ENCODE measurements at regions not wholly inside any gene's neighbourhood (a gene's known extent, or its start where the extent isn't known, plus 50 kb on each side); places are given as distances from the start of the nearest gene placed in this dataset.
"Not testable (repeated sequence)": the region's sequence is repeated elsewhere in the genome, so short reads cannot be mapped to it uniquely, and the experiment has no call there.

GRCh38 chr2:128611421-128612320, 293.0 kb upstream of the HS6ST1 start:
- Histone ChIP-seq H3K36me3 (no peaks in the 10 kb centered on the region), H3K4me1 (peaks cover 0 to 15% (median 2%) of the 10 kb centered on the region in 4 donors), H3K4me3 (no peak overlapping the region), H3K27me3 (no peaks in the 10 kb centered on the region), H3K27ac (no peak overlapping the region), H3K9me3 (no peaks in the 10 kb centered on the region)
- TF ChIP-seq, protein P1, sequence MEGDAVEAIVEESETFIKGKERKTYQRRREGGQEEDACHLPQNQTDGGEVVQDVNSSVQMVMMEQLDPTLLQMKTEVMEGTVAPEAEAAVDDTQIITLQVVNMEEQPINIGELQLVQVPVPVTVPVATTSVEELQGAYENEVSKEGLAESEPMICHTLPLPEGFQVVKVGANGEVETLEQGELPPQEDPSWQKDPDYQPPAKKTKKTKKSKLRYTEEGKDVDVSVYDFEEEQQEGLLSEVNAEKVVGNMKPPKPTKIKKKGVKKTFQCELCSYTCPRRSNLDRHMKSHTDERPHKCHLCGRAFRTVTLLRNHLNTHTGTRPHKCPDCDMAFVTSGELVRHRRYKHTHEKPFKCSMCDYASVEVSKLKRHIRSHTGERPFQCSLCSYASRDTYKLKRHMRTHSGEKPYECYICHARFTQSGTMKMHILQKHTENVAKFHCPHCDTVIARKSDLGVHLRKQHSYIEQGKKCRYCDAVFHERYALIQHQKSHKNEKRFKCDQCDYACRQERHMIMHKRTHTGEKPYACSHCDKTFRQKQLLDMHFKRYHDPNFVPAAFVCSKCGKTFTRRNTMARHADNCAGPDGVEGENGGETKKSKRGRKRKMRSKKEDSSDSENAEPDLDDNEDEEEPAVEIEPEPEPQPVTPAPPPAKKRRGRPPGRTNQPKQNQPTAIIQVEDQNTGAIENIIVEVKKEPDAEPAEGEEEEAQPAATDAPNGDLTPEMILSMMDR (IDR thresholded peaks at IDR 0.05), result no peak
- 72 to 81% methylated on average over 8 of the region's 8 CpGs for WGBS, 2 donors
- no peak for DNase-seq (ENCODE audit: low spot score in 2 of 2)

- Histone ChIP-seq H3K4me1 (peaks cover 0 to 10% (median 1%) of the 10 kb centered on the region in 4 donors), H3K9me3 (no peaks in the 10 kb centered on the region), H3K36me3 (no peaks in the 10 kb centered on the region), H3K4me3 (no peak overlapping the region), H3K27ac (no peak overlapping the region), H3K27me3 (no peaks in the 10 kb centered on the region)
- TF ChIP-seq EP300 (IDR thresholded peaks at IDR 0.05), result no peak
- TF ChIP-seq POLR2A (IDR thresholded peaks at IDR 0.05), result no peak
- TF ChIP-seq, protein P1 (IDR thresholded peaks at IDR 0.05), result no peak
- 83 to 92% methylated on average over 3 of the region's 3 CpGs for WGBS, 2 donors
- DNase-seq (ENCODE audit: low spot score in 2 of 2), result no peak
Observed at GRCh38 chr2:128612628-128613027, 294.0 kb upstream of the HS6ST1 start.

DNA sequence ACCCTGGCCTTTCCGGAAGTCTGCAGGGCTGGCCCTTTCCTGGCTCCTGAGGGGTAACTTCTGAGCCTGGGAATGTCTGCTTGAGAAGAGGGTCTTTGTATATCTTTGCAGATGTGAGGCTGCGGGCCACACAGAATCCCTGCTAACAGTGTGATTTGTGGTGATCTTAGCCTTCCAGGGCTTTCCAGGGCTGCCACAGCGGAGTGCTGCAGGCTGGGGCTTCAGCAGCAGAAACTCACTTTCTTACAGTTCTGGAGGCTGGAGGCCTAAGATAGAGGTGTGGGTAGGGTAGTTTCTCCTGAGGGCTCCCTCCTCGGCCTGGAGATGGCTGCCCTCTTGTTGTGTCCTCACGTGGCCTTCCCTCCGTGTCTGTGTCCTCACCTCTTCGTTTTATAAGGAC, 294.7 kb upstream of the HS6ST1 start:
- peaks cover 0 to 2% (median 0%) of the 10 kb centered on the region in 4 donors for H3K4me1 ChIP-seq
- H3K27ac ChIP-seq, result no peak overlapping the region
- 62 to 64% methylated on average over 7 of the region's 7 CpGs for WGBS, 2 donors
- no peak for DNase-seq (ENCODE audit: low spot score in 2 of 2)
- H3K36me3 ChIP-seq, result no peaks in the 10 kb centered on the region
- no peaks in the 10 kb centered on the region for H3K9me3 ChIP-seq
- TF ChIP-seq, protein P1 (IDR thresholded peaks at IDR 0.05), result no peak
- no peak for TF ChIP-seq POLR2A (IDR thresholded peaks at IDR 0.05)
- no peak for TF ChIP-seq EP300 (IDR thresholded peaks at IDR 0.05)
- no peak overlapping the region for H3K4me3 ChIP-seq
- no peaks in the 10 kb centered on the region for H3K27me3 ChIP-seq

GRCh38 chr2:128613876-128614275, 295.2 kb upstream of the HS6ST1 start:
- no peak overlapping the region for H3K4me3 ChIP-seq
- no peak for DNase-seq (ENCODE audit: low spot score in 2 of 2)
- WGBS, 2 donors, result 85 to 86% methylated on average over 4 of the region's 4 CpGs
- H3K4me1 ChIP-seq, result no peaks in the 10 kb centered on the region
- no peaks in the 10 kb centered on the region for H3K36me3 ChIP-seq
- H3K27me3 ChIP-seq, result no peaks in the 10 kb centered on the region
- no peak overlapping the region for H3K27ac ChIP-seq
- no peaks in the 10 kb centered on the region for H3K9me3 ChIP-seq
- TF ChIP-seq POLR2A (IDR thresholded peaks at IDR 0.05) (no peak), EP300 (IDR thresholded peaks at IDR 0.05) (no peak)
- TF ChIP-seq, protein P1 (IDR thresholded peaks at IDR 0.05), result no peak

- DNase-seq (ENCODE audit: low spot score in 2 of 2); H3K27ac ChIP-seq; H3K9me3 ChIP-seq; H3K36me3 ChIP-seq; H3K4me3 ChIP-seq; H3K27me3 ChIP-seq; H3K4me1 ChIP-seq: not testable (repeated sequence)
- 92 to 93% methylated on average over 6 of the region's 6 CpGs for WGBS, 2 donors
Observed at GRCh38 chr2:128614907-128615306, 296.2 kb upstream of the HS6ST1 start.
